HepG2 (cell line): ENCODE measurements at regions not wholly inside any gene's neighbourhood (a gene's known extent, or its start where the extent isn't known, plus 50 kb on each side); places are given as distances from the start of the nearest gene placed in this dataset.

Source experiments
- EZH2 ChIP-seq: conservative IDR thresholded peaks from 2 replicates; pipeline ENCODE4 v1.6.1; 2012; ENCODE audit warnings: mild to moderate bottlenecking, low read depth, low read length, moderate library complexity
- MED8 ChIP-seq: sonication (generic); formaldehyde crosslinking; IDR thresholded peaks from 2 replicates; pipeline ENCODE4 v1.8.1; 2023; ENCODE audit warnings: mild to moderate bottlenecking, missing genetic modification reagents; ENCODE audit not compliant: insufficient replicate concordance
- SIX1 ChIP-seq: sonication (generic); formaldehyde crosslinking; IDR thresholded peaks from 2 replicates; pipeline ENCODE4 v1.4.0; 2020; ENCODE audit warnings: missing genetic modification reagents, borderline replicate concordance
- ZNF251 ChIP-seq: sonication (generic); formaldehyde crosslinking; IDR thresholded peaks from 2 replicates; pipeline ENCODE4 v1.9.0; 2021; ENCODE audit warnings: mild to moderate bottlenecking, missing genetic modification reagents
- ZNF616 ChIP-seq: sonication (generic); formaldehyde crosslinking; IDR thresholded peaks from 2 replicates; pipeline ENCODE4 v1.5.0; 2020; ENCODE audit warnings: low read depth, mild to moderate bottlenecking, missing genetic modification reagents
- TF ChIP-seq, protein P1 (sequence below), 2 experiments: sonication (generic) in 1 of 2; formaldehyde crosslinking in 1 of 2; IDR thresholded peaks; 2 replicates each; pipeline versions ENCODE4 v1.5.1 to v1.6.1; 2011 to 2020; ENCODE audit warnings: borderline replicate concordance in 1 of 2, low read depth in 1 of 2, low read length in 1 of 2, mild to moderate bottlenecking in 1 of 2, missing genetic modification reagents in 1 of 2, moderate library complexity in 1 of 2

DNA sequence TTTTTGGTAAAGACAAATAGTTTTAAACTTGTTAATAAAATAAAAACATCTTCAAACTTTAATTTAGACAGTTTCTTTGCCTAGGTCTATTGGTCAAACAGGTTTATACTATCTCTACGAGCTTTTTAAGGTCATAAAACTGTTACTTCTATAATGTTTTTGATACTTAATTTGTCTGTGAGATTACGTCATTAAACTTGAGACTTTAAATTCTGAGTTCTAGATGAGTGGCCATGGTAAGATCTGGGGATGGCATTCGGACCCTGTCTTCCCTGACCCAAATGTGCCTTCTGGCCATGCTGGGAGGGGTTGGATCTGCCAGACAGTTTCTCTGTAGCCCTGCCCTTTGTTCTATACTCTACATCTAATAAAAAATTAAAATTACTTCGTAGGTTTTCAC lies 497.8 kb downstream of the TMEM135 start:
- TF ChIP-seq, protein P1, sequence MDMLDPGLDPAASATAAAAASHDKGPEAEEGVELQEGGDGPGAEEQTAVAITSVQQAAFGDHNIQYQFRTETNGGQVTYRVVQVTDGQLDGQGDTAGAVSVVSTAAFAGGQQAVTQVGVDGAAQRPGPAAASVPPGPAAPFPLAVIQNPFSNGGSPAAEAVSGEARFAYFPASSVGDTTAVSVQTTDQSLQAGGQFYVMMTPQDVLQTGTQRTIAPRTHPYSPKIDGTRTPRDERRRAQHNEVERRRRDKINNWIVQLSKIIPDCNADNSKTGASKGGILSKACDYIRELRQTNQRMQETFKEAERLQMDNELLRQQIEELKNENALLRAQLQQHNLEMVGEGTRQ (IDR thresholded peaks at IDR 0.05; ENCODE audit: low read depth, low read length), result no peak
- TF ChIP-seq, protein P1 (CRISPR knock-in tag; IDR thresholded peaks at IDR 0.05; ENCODE audit: borderline replicate concordance), result no peak
- TF ChIP-seq EZH2, result no peak
- no peak for TF ChIP-seq ZNF251
- no peak for TF ChIP-seq SIX1 (CRISPR knock-in tag)
- TF ChIP-seq ZNF616, result no peak
- TF ChIP-seq MED8 (CRISPR knock-in tag), result no peak
